ENCODE measurements at regions not wholly inside any gene's neighbourhood (a gene's known extent, or its start where the extent isn't known, plus 50 kb on each side); places are given as distances from the start of the nearest gene placed in this dataset.

DNA sequence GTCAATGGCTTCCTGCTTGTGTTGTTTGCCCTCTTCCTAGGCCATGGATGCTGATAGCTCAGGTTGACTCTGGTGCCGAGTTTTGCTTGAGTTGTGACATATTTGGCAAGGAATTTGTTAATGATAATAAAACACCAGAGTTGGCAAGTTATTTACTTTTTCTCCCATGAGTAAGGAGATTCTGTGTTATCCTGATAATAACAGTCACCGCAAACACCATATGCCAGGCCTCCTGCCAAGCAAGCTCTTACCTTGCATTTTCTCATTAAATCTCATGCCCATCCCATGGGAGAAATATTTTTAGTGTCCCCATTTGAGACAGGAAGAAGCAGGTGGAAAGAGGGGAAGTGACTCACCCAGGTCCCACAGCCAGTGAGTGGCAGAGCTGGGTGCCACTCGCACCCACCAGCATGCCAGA, 67.4 kb upstream of the CLCN4 start (continued):
- no peak for TF ChIP-seq ZNF619 (CRISPR knock-in tag; IDR thresholded peaks at IDR 0.05)
- TF ChIP-seq, protein P1, sequence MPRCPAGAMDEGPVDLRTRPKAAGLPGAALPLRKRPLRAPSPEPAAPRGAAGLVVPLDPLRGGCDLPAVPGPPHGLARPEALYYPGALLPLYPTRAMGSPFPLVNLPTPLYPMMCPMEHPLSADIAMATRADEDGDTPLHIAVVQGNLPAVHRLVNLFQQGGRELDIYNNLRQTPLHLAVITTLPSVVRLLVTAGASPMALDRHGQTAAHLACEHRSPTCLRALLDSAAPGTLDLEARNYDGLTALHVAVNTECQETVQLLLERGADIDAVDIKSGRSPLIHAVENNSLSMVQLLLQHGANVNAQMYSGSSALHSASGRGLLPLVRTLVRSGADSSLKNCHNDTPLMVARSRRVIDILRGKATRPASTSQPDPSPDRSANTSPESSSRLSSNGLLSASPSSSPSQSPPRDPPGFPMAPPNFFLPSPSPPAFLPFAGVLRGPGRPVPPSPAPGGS (CRISPR knock-in tag; IDR thresholded peaks at IDR 0.05) = no peak
- TF ChIP-seq, protein P2, sequence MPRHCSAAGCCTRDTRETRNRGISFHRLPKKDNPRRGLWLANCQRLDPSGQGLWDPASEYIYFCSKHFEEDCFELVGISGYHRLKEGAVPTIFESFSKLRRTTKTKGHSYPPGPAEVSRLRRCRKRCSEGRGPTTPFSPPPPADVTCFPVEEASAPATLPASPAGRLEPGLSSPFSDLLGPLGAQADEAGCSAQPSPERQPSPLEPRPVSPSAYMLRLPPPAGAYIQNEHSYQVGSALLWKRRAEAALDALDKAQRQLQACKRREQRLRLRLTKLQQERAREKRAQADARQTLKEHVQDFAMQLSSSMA (CRISPR knock-in tag; IDR thresholded peaks at IDR 0.05) = no peak
- TF ChIP-seq ZNF768 (CRISPR knock-in tag; IDR thresholded peaks at IDR 0.05) = no peak
- TF ChIP-seq ZFX (CRISPR knock-in tag; IDR thresholded peaks at IDR 0.05; ENCODE audit: low read depth) = no peak
- TF ChIP-seq, protein P3, sequence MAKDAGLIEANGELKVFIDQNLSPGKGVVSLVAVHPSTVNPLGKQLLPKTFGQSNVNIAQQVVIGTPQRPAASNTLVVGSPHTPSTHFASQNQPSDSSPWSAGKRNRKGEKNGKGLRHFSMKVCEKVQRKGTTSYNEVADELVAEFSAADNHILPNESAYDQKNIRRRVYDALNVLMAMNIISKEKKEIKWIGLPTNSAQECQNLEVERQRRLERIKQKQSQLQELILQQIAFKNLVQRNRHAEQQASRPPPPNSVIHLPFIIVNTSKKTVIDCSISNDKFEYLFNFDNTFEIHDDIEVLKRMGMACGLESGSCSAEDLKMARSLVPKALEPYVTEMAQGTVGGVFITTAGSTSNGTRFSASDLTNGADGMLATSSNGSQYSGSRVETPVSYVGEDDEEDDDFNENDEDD (CRISPR knock-in tag; IDR thresholded peaks at IDR 0.05; ENCODE audit: borderline replicate concordance) = no peak
- TF ChIP-seq, protein P4, sequence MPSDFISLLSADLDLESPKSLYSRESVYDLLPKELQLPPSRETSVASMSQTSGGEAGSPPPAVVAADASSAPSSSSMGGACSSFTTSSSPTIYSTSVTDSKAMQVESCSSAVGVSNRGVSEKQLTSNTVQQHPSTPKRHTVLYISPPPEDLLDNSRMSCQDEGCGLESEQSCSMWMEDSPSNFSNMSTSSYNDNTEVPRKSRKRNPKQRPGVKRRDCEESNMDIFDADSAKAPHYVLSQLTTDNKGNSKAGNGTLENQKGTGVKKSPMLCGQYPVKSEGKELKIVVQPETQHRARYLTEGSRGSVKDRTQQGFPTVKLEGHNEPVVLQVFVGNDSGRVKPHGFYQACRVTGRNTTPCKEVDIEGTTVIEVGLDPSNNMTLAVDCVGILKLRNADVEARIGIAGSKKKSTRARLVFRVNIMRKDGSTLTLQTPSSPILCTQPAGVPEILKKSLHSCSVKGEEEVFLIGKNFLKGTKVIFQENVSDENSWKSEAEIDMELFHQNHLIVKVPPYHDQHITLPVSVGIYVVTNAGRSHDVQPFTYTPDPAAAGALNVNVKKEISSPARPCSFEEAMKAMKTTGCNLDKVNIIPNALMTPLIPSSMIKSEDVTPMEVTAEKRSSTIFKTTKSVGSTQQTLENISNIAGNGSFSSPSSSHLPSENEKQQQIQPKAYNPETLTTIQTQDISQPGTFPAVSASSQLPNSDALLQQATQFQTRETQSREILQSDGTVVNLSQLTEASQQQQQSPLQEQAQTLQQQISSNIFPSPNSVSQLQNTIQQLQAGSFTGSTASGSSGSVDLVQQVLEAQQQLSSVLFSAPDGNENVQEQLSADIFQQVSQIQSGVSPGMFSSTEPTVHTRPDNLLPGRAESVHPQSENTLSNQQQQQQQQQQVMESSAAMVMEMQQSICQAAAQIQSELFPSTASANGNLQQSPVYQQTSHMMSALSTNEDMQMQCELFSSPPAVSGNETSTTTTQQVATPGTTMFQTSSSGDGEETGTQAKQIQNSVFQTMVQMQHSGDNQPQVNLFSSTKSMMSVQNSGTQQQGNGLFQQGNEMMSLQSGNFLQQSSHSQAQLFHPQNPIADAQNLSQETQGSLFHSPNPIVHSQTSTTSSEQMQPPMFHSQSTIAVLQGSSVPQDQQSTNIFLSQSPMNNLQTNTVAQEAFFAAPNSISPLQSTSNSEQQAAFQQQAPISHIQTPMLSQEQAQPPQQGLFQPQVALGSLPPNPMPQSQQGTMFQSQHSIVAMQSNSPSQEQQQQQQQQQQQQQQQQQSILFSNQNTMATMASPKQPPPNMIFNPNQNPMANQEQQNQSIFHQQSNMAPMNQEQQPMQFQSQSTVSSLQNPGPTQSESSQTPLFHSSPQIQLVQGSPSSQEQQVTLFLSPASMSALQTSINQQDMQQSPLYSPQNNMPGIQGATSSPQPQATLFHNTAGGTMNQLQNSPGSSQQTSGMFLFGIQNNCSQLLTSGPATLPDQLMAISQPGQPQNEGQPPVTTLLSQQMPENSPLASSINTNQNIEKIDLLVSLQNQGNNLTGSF (CRISPR knock-in tag; IDR thresholded peaks at IDR 0.05) = no peak
- TF ChIP-seq, protein P5, sequence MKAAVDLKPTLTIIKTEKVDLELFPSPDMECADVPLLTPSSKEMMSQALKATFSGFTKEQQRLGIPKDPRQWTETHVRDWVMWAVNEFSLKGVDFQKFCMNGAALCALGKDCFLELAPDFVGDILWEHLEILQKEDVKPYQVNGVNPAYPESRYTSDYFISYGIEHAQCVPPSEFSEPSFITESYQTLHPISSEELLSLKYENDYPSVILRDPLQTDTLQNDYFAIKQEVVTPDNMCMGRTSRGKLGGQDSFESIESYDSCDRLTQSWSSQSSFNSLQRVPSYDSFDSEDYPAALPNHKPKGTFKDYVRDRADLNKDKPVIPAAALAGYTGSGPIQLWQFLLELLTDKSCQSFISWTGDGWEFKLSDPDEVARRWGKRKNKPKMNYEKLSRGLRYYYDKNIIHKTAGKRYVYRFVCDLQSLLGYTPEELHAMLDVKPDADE (CRISPR knock-in tag; IDR thresholded peaks at IDR 0.05) = no peak
- no peak for TF ChIP-seq PAWR (CRISPR knock-in tag; IDR thresholded peaks at IDR 0.05; ENCODE audit: borderline replicate concordance)
